ENCODE measurements at regions not wholly inside any gene's neighbourhood (a gene's known extent, or its start where the extent isn't known, plus 50 kb on each side); places are given as distances from the start of the nearest gene placed in this dataset.

DNA sequence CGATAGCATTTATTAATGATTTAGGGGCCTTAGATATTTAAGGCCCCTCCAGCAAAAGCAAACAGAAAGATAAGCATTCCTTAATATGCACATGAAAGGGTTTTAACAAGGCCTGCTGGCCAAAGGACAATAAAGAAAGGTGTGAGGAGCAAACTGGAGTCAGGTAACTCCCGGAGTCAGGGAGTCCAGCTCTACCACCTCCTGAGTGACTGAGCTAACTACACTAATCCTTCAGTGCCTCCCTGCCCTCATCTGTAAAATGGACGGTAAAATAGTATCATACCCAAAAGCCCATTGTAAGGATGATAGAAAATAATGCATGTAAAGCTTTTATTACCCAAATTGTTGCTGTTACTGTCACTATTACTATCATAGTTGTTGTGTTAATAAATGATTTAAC, 161.7 kb downstream of the SIPA1L2 start:
- TF ChIP-seq, protein P1, sequence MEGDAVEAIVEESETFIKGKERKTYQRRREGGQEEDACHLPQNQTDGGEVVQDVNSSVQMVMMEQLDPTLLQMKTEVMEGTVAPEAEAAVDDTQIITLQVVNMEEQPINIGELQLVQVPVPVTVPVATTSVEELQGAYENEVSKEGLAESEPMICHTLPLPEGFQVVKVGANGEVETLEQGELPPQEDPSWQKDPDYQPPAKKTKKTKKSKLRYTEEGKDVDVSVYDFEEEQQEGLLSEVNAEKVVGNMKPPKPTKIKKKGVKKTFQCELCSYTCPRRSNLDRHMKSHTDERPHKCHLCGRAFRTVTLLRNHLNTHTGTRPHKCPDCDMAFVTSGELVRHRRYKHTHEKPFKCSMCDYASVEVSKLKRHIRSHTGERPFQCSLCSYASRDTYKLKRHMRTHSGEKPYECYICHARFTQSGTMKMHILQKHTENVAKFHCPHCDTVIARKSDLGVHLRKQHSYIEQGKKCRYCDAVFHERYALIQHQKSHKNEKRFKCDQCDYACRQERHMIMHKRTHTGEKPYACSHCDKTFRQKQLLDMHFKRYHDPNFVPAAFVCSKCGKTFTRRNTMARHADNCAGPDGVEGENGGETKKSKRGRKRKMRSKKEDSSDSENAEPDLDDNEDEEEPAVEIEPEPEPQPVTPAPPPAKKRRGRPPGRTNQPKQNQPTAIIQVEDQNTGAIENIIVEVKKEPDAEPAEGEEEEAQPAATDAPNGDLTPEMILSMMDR (conservative IDR thresholded peaks at IDR 0.05; ENCODE audit: low read depth, low read length), result no peak
- TF ChIP-seq RFX5 (IDR thresholded peaks at IDR 0.05; ENCODE audit: low read depth, low read length) (no peak), MAZ (IDR thresholded peaks at IDR 0.05; ENCODE audit: borderline replicate concordance, low read depth, low read length) (no peak), USF2 (IDR thresholded peaks at IDR 0.05; ENCODE audit: low read depth, low read length) (no peak), POLR2A (IDR thresholded peaks at IDR 0.05; ENCODE audit: low read depth, low read length) (no peak), RAD21 (IDR thresholded peaks at IDR 0.05; ENCODE audit: low read length) (no peak), BHLHE40 (IDR thresholded peaks at IDR 0.05; ENCODE audit: low read depth, low read length) (no peak), SMC3 (IDR thresholded peaks at IDR 0.05; ENCODE audit: low read depth, low read length) (no peak), FOS (IDR thresholded peaks at IDR 0.05; ENCODE audit: low read depth, low read length) (no peak), RCOR1 (IDR thresholded peaks at IDR 0.05; ENCODE audit: insufficient replicate concordance, low read length) (no peak), CHD1 (IDR thresholded peaks at IDR 0.05; ENCODE audit: low read depth, low read length) (no peak)
- TF ChIP-seq, protein P2, sequence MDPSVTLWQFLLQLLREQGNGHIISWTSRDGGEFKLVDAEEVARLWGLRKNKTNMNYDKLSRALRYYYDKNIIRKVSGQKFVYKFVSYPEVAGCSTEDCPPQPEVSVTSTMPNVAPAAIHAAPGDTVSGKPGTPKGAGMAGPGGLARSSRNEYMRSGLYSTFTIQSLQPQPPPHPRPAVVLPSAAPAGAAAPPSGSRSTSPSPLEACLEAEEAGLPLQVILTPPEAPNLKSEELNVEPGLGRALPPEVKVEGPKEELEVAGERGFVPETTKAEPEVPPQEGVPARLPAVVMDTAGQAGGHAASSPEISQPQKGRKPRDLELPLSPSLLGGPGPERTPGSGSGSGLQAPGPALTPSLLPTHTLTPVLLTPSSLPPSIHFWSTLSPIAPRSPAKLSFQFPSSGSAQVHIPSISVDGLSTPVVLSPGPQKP (IDR thresholded peaks at IDR 0.05; ENCODE audit: borderline replicate concordance, low read depth, low read length), result no peak

Data from IMR-90 (cell line).